GM21786 (cell line): ENCODE measurements at regions not wholly inside any gene's neighbourhood (a gene's known extent, or its start where the extent isn't known, plus 50 kb on each side); places are given as distances from the start of the nearest gene placed in this dataset.

Experiments
- ATAC-seq: cut with Tn5 transposase; IDR thresholded peaks from one replicate; pipeline ENCODE4 v1.9.1; 2021; ENCODE audit not compliant: unreplicated experiment

DNA sequence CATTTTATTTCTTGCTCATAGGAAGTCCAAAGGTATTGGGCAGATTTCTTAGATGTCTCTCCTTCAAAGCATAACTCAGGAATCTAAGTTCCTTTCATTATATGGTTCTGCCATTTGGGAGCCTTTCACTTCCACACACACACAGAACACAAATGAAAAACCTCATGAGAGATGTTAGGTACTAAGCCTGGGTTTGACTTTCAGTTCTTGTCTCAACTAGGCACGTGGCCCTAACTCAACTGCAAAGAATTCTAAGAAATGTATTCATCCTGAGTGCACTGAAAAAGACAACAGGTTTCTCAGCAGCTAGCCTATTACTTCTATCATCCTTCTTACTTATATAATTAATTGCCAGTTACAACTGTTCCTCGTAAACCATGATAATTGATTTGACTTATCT lies 190.0 kb upstream of the SAMSN1 start:
- peak; percentile 79 for ATAC-seq

DNA sequence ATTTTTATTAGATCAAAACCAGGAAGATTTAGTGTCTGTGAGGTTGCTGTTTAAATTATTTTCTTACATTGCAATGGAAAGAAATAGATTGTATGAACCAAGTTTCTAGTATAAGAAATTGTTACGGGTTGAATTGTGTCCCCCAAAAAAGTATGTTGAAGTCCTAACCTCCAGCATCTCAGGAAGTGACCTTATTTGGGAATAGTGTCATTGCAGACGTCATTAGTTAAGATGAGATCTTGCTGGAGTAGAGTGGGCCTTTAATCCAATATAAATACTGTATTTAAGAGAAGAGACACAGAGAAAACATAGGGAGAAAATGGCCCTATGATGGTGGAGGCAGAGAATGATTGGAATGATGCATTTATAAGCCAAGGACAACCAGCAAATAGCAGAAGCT lies 188.7 kb upstream of the SAMSN1 start:
- no peak for ATAC-seq

DNA sequence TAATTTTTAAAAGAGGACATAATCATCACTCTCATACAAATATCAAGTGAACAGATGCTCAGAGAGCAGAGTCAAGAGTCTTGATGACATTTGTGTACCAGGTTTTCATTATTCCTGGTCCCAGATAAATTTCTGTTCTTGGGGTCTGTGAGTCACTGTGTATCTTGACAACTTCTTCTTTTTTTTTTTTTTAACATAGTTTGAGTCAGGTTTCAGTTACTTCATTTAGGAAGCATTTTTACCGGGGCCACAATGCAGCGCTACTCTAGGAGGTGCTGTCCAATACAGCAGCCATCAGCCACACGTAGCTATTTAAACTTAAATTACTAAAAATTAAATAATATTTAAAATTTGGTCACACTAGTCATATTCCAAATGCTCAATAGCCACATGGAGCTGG lies 188.1 kb upstream of the SAMSN1 start:
- ATAC-seq, result peak; percentile 46

DNA sequence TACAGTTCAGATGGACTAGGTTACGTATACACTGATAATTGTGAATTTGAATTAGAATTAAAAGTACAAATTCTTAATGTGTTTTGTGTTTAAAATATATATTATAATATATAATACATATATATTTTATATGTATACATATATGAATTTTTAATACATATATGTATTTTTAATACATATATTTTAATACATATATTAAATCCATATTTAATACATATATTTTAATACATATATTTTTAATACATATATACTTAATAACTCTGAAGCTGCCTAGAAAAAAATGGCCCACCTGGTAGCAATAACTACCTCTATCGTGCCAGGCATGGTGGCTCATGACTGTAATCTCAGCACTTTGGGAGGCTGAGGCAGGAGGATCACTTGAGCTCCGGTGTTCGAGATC lies 179.1 kb upstream of the SAMSN1 start:
- ATAC-seq, result no peak

DNA sequence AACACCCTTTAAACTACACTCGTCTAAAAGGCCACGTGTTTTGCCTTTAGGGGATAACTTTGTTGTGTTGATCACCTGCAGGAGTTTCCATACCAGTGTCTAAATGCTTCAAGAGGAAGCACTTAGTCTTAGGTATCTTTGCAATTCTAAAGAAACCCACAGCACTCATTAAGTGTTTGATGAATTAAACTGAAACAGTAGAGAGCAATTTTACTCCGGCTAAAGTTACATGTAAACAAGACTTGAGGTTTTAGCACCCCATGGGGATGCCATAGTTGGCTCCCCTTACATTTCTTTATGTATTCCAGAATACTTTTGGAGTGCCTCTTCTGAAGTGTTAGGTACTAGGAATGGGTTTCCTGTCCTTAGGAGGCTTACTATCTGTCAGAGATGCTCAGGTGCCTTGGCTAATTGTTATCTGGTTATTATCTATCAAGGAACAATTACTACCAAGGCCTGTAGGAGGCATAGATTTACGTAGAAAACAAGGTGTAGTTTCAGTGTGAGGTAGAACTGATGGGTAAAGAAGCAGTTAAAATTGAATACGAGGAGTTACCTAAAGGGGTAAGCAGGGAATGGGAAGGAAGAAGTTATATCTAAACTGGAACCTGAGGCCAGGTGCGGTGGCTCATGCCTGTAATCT lies 176.8 kb upstream of the SAMSN1 start:
- no peak for ATAC-seq

DNA sequence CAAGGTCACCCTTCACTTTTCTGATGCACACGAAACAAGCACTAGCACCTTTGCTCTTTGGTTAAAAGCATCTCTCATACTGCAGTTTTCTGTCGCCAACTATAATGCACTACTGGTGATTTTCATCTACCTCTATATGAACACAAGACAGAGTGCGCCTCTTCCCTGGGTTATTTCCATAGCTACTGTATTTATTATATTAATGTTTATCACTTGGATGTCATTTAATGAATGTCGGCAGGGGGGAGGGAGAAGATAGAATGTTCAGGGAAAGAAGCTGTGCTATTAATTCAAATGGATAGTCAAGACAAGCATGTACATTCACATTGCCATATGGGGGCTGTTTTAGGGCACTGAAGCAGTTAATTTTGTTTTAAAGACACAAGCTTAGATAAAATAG lies 174.1 kb upstream of the SAMSN1 start:
- ATAC-seq, result no peak

DNA sequence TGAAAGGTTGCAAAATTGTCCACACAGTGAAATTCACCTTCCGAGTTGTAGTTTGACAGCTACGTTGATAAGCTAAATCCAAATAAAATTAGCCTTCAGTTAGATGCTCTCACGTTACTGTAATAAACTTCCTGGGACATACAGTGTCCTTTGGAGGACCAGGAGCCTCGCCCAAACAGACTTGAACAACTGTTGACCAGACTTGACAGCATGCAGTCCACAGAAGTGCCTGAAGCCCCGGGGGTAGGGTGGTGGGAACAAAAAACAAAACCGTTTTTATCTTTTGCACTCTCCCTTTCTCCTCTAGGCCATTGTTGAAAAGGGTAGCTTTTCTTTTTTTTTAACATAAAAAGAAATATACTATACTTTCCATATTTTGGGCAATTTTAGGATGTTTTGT lies 172.8 kb upstream of the SAMSN1 start:
- ATAC-seq, result no peak

DNA sequence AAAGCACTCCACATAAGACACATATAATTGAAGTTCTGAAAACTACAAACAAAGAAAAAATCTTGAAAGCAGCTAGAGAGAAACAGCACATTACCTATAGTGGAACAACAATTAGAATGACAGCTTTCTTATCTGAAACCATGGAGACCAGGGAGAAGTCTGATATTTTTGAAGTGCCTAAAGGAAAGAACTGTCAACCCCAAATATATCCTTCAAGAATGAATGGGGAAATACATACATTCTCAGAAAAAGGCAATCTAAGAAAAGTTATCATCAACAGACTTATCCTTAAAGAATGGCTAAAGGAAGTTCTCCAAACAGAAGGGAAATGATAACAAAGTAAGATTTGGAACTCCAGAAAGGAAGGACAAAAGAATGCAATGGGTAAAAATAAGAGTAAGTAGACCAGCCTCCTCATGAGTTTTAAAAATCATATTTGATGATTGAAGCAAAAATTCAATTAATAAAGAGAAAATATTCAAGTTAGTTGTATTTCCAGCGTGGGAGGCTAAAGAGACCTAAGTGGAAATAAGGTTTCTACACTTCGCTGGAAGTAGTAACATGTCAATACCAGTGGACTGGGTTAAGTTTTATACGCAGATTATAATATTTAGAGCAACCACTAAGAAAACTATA lies 170.8 kb upstream of the SAMSN1 start:
- ATAC-seq, result no peak

DNA sequence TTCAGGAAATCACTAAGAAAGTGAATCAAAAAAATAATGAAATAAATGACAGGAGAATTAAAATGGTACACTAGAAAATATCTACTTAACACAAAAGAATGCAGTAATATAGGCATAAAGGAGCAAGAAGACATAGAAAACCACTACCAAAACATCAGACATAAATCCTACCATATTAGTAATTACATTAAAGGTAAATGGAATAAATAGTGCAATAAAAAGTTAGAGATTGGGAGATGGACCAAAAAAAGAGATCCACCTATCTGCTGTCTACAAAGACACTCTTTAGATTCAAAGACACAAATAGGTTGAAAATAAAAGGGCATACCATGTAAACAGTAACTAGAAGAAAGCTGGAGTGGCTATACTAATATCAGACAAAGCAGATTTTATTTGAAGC lies 167.0 kb upstream of the SAMSN1 start:
- ATAC-seq, result no peak

DNA sequence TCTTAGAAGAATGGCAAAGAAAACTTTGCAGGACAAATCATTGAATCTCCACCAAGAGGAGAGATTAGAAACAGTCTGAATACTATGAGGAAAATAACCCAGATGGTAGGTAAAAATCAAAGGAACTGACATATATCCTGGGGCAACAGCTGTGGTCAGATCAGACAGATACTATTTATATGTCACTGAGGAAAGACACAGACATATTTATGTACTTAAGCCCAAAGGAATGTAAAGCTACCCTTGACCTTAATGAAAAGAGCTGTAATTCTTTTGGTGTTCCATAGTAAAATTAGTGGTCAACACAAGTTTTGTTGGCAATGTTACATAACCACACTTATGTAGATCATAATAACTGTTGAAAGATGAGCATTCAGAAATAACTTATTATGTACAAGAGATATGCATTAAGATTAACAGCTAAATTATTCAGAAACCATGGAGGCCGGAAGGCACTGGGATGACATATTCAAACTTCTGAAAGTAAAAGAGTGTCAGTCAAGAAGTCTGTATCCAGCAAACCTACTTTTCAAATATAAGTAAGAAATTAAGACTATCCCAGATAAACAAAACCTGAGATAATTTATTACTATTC lies 166.1 kb upstream of the SAMSN1 start:
- ATAC-seq, result no peak

DNA sequence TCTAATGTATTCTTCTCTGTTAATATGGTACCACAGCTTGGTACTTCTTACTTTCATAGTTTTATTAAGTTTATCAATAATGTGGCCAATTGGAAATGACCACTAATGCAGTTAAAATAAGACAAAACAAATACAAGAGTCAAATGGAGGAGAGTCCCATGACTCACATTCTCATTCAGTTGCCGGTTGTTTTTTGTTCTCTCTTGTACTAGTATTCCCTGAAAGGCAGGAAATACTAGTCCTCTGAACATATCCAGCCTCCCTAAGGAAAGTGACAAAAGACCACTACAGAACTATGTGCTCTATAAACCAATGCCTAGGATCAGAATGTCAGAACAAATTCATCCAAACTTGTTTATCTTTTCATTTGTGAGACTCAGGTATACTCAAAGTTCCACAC lies 165.2 kb upstream of the SAMSN1 start:
- ATAC-seq, result no peak

DNA sequence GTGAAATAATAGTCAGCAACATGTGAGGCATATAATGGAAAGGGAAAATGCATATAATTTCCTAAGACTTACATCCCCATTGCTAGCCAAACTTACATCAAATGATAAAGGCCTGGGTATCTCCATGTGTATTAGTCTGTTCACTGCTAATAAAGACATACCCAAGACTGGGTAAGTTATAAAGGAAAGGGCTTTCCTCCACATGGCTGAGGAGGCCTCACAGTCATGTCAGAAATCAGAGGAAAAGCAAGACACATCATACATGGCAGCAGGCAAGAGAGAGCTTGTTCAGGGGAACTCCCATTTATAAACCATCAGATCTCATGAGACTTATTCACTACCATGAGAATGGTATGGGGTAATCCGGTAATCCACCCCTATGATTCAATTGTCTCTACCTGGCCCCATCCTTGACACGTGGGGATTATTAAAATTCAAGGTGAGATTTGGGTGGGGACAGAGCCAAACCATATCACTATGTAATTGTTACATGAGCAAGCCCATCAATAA lies 161.5 kb upstream of the SAMSN1 start:
- no peak for ATAC-seq

DNA sequence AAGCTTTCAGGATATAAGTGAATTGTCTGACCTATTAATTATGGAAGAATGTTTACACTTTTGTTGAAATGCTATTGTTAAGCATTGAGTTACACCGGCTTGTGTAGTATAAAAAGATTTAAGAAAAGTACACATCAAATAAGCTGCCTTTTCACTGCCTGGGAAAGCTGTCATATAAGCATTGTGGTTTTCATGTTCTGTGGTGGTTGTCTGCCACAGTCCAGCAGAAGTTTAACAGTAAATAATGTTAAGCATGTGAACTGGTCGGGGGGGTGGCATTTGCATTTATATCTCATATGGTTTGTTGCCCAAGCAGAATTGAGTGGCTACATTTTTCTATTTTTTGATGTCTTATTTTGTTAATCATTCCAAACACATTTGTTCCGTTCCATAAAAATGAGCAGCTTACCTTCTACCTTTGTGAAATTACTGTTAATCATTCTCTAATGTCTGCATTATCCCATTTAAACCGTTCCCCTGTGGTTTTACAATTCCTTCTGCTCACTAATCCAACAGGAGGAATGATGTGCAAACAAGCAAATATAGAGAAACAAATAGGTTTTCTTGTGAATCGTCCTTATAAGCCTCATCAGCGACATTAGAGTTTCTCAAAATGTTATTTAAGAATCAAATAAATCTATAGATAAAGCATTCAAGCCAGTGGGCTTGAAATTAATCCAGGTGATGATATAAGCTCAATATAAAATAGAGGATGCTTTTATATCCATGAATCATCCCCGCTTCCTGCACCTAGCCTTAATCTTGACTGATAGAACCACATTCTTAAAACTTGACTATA lies 160.8 kb upstream of the SAMSN1 start:
- ATAC-seq, result no peak

DNA sequence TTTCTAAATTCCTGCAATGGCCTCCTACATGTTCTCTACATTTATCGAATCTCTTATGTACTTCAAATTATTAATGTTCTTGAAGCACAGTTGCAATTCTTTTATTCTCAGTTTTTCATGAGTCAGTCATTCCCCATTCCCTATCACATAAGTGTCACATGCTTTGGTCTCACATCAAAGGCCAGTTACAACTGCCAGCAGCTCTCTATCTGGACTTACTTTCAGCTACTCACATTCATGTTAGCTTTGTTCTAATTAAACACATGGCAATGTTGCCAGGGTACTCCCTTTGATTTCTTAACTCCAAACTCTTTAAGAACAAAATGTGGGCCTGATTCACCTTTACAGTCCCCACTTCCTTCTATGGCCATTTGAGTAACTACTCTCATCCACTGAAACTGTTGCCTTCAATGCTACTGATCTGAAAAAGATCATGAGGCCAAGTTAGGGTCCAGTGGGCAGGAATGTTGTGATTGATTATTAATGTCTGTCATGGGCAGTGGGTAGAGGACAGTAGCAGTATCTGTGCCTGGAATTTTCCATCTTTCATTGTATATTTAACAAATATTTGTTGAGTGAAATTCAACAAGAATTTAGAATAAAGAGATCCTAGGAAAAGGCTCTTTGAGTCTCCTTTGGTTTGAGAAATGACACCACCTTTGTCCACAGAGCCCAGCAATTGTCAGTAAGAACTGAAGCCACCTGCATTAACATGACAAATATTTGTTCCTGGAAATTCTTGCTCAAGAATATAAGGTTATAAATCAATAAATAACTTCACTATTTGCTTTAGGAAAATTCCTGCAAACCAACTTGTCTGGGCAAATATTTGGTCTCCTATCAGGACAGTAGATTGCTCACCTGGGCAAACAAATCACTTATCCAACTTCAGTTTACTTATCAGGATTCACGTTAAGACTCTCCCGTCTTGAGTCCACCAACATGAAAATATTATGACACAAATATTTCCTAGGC lies 153.6 kb upstream of the SAMSN1 start:
- ATAC-seq, result no peak

DNA sequence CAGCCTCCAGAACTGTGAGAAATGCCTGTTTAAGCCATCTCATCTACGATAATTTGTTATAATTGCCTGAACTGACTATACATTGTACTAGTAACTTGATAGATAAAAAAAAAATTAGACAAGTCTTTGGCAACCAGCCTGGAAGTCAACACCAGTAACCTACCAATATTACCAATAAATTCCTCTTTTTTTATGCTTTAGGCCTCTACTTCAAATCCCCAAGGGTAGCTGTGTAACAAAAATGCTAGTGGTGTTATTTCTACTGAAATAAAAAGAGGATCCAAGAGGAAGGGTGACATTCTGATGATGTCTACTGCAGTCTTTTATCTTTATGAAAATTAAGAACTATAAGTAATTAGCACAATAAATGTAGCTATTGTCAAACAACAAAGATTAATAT lies 151.7 kb upstream of the SAMSN1 start:
- no peak for ATAC-seq

DNA sequence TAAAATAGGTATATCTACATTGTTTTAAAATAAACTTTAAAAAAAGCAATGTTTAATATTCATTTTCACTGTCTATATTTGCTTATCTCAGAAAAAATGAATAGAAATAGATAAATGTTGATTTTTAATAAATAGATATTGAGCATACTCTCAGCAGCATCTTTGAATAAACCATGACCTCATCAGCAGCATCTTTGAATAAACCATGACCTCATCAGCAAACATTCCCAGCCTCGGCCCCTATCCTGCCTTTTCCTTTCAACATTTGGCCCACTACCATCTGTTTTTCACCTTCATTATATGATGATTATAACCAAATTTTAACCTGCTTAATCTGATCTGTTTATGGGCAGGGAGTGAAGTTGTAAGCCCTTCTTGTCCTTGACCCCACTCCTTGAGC lies 148.7 kb upstream of the SAMSN1 start:
- ATAC-seq, result no peak

DNA sequence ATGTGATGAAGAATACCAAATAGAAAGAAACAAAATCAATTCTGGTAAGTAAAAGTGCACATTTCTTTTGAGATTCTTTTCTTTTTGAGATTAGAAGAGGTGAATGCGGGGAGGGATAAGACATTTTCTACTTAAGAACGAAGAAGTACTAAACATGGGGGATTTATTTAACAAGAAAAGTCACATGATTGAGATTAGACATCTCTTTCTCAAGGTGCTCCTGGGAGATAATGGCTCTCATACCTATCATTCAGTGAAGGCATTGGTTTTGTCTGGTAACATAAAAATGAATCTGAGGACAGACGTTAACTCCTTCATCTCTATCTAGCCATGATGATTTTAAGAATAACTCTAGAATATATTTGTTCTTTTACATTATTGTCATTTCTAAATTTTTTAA lies 147.9 kb upstream of the SAMSN1 start:
- ATAC-seq, result no peak

DNA sequence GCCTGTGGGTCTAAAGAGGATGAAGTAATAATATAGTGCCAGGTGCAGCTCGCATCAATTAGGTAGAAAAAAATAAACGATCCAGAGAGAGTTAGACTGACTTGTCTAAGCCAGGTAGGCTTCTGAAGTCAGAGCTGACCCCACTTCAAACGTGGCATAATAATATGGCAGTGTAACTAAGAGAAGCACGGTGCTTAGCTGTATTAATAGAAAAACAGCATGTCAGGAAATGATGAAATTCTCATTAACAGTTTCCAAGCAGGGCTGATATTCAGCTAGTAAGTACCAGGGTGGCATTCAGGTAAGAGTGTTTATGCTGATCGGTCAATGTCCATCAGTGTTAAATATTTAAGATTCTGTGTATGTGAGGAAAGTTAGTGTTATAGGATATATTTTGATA lies 145.8 kb upstream of the SAMSN1 start:
- no peak for ATAC-seq

DNA sequence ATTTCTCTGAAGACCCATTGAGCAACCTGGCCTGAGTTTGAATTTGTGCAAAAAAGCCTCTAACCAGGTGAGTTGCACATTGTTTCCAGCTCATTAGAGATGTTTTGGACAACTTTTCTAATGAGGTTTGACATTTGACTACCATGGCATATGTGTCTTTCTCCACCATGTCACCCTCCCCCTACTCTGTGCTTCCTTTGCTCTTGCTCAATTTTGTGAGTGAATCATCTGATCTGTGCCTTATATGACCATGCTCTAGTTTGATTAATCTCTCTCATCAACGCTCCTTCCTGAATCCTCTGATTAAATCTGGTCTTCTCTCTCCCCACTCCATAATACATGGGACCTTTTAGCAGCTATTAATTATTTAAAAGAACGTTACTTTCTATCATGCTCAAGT lies 144.8 kb upstream of the SAMSN1 start:
- ATAC-seq, result no peak

DNA sequence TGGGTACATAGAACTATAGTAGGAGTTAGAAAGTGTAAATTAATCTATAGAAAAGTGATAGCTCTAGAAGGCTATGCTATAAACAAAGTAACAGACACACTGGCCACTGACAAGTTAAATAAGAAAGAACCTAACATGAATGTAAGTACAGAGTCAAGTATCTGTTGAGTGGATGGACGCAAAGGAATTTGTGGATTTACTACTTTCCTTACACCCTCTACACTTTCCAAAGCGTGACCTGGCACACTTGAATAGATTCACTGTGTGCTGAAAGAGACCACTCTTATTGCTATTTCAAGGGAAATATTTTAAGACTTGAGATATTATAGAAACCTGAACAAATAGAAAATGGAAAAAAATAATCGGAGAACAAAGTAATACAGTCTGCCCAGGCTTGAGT lies 142.8 kb upstream of the SAMSN1 start:
- no peak for ATAC-seq

DNA sequence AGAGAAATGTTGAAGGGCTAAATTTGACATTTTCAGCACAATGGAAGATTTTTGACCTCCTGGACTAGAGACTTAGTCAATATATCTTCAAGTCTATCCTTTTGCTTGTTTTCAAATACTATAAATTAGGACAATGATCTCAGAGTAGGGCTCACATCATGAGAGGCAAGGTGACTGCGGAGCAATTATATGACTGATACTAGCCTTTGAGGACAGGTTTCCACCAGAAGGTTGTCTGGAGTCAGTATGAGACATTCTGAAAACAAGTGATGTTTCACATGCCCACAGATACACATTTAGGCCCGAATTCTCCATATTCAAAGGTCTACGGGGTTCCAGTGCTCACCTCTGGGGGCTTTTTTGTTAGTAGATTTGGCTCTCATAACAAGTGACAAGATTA lies 142.3 kb upstream of the SAMSN1 start:
- peak; percentile 23 for ATAC-seq
